SK-N-SH (cell line): ENCODE measurements at regions not wholly inside any gene's neighbourhood (a gene's known extent, or its start where the extent isn't known, plus 50 kb on each side); places are given as distances from the start of the nearest gene placed in this dataset.

Experiments
- CHD2 ChIP-seq: fragments of 150-350 bp; IDR thresholded peaks from 2 replicates; pipeline ENCODE4 v1.6.1; 2018; ENCODE audit warnings: low read length; ENCODE audit not compliant: partially characterized antibody
- EZH2phosphoT487 ChIP-seq: fragments of 200-600 bp; sonication (generic); IDR thresholded peaks from 2 replicates; pipeline ENCODE4 v1.6.1; 2017; ENCODE audit warnings: low read depth, mixed run types, mild to moderate bottlenecking, antibody characterized with exemption, moderate library complexity, borderline replicate concordance
- MXI1 ChIP-seq: IDR thresholded peaks from 2 replicates; pipeline ENCODE4 v1.6.1; 2012; ENCODE audit warnings: mild to moderate bottlenecking, low read depth, low read length, improper control_type of control experiment
- PBX3 ChIP-seq: IDR thresholded peaks from 2 replicates; pipeline ENCODE4; 2012
- POLR2AphosphoS5 ChIP-seq: IDR thresholded peaks from 2 replicates; pipeline ENCODE4 v1.6.1; 2012; ENCODE audit warnings: low read depth, low read length
- RAD21 ChIP-seq: IDR thresholded peaks from 2 replicates; pipeline ENCODE4 v1.6.1; 2012; ENCODE audit warnings: mild to moderate bottlenecking, low read length
- REST ChIP-seq: IDR thresholded peaks from 2 replicates; pipeline ENCODE4 v1.6.1; 2012; ENCODE audit warnings: mild to moderate bottlenecking, low read depth, low read length, moderate library complexity
- RXRA ChIP-seq: IDR thresholded peaks from 2 replicates; pipeline ENCODE4 v1.4.0; 2012; ENCODE audit warnings: low read depth, mild to moderate bottlenecking, borderline replicate concordance
- SMC3 ChIP-seq: IDR thresholded peaks from 2 replicates; pipeline ENCODE4 v1.6.1; 2012; ENCODE audit warnings: low read depth, low read length, improper control_type of control experiment
- TEAD4 ChIP-seq: IDR thresholded peaks from 2 replicates; pipeline ENCODE4 v1.4.0; 2012; ENCODE audit warnings: mild to moderate bottlenecking, borderline replicate concordance; ENCODE audit not compliant: insufficient read depth
- USF1 ChIP-seq: IDR thresholded peaks from 2 replicates; pipeline ENCODE4 v1.4.0; 2012; ENCODE audit warnings: low read depth, borderline replicate concordance
- USF2 ChIP-seq: fragments of 150-350 bp; IDR thresholded peaks from 2 replicates; pipeline ENCODE4 v1.6.1; 2017; ENCODE audit warnings: antibody characterized with exemption, low read length, low read depth, borderline replicate concordance
- YY1 ChIP-seq: IDR thresholded peaks from 2 replicates; pipeline ENCODE4 v1.4.0; 2012; ENCODE audit warnings: low read depth, mild to moderate bottlenecking
- TF ChIP-seq, protein P1 (sequence below): fragments of 200-600 bp; sonication (generic); IDR thresholded peaks from 2 replicates; pipeline ENCODE4 v1.6.1; 2017; ENCODE audit warnings: antibody characterized with exemption, mild to moderate bottlenecking, moderate library complexity

DNA sequence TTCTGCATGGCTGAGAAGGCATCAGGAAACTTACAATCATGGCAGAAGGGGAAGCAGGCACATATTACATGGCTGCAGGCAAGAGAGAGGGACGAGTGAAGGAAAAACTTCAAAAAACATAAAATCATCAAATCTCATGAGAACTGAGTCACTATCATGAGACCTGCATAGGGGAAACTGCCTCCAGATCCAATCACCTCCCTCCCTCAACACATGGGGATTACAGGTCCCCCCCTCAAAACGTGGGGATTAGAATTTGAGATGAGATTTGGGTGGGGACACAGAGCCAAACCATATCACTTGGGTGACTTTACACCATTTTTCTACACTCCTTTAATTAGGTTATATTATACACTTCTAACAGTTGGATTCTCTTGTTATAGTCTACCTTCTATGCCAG, 490.7 kb upstream of the KCND2 start:
- no peak for TF ChIP-seq EZH2phosphoT487
- TF ChIP-seq, protein P1, sequence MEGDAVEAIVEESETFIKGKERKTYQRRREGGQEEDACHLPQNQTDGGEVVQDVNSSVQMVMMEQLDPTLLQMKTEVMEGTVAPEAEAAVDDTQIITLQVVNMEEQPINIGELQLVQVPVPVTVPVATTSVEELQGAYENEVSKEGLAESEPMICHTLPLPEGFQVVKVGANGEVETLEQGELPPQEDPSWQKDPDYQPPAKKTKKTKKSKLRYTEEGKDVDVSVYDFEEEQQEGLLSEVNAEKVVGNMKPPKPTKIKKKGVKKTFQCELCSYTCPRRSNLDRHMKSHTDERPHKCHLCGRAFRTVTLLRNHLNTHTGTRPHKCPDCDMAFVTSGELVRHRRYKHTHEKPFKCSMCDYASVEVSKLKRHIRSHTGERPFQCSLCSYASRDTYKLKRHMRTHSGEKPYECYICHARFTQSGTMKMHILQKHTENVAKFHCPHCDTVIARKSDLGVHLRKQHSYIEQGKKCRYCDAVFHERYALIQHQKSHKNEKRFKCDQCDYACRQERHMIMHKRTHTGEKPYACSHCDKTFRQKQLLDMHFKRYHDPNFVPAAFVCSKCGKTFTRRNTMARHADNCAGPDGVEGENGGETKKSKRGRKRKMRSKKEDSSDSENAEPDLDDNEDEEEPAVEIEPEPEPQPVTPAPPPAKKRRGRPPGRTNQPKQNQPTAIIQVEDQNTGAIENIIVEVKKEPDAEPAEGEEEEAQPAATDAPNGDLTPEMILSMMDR, result no peak
- no peak for TF ChIP-seq RAD21
- no peak for TF ChIP-seq POLR2AphosphoS5
- no peak for TF ChIP-seq REST
- TF ChIP-seq MXI1, result no peak
- TF ChIP-seq USF1, result no peak
- TF ChIP-seq RXRA, result no peak
- TF ChIP-seq USF2, result no peak
- no peak for TF ChIP-seq YY1
- TF ChIP-seq PBX3, result no peak
- TF ChIP-seq TEAD4, result no peak
- no peak for TF ChIP-seq CHD2
- TF ChIP-seq SMC3, result no peak
